ENCODE measurements at regions not wholly inside any gene's neighbourhood (a gene's known extent, or its start where the extent isn't known, plus 50 kb on each side); places are given as distances from the start of the nearest gene placed in this dataset.

GRCh38 chrX:39507617-39508299 lies 590.0 kb downstream of the BCOR start:
- Mint-ChIP-seq H3K4me3 (no peak overlapping the region), H3K9me3 (peaks cover 47 to 67% of the 10 kb centered on the region in 2 experiments), H3K36me3 (ENCODE audit: insufficient read depth in 1 of 3, low read depth in 3 of 3) (peaks cover 0 to 16% (median 4%) of the 10 kb centered on the region in 3 experiments; a peak in 6 of 7 replicates), H3K4me1 (0 out of 4 replicates have a peak, but pooled peaks cover 0 to 3% of the 10 kb centered on the region in 2 experiments), H3K27ac (no peak overlapping the region), H3K27me3 (ENCODE audit: low read depth) (no peaks in the 10 kb centered on the region; the same call in 1 of the 2 replicates)
- no peaks in the 10 kb centered on the region for H3K27me3 ChIP-seq (ENCODE audit: insufficient read depth, low read length)
- DNase-seq, result no peak
- no peak overlapping the region for H3K23ac ChIP-seq (ENCODE audit: insufficient read length, low read depth, low read length)
- no peak overlapping the region for H3K56ac ChIP-seq (ENCODE audit: insufficient read length, low read depth, low read length)
- H2BK120ac ChIP-seq (ENCODE audit: low read depth, low read length, poor library complexity, severe bottlenecking), result no peak overlapping the region
- H4K20me1 ChIP-seq (ENCODE audit: control insufficient read depth, insufficient read depth, insufficient read length), result no peaks in the 10 kb centered on the region
- no peak overlapping the region for H4K8ac ChIP-seq (replicated peaks; ENCODE audit: insufficient read length, low read depth, low read length)
- H2BK20ac ChIP-seq (ENCODE audit: low read depth, low read length, poor library complexity, severe bottlenecking), result no peak overlapping the region
- H3K18ac ChIP-seq (ENCODE audit: insufficient read length, low read depth, low read length), result no peak overlapping the region
- no peak overlapping the region for H2BK5ac ChIP-seq (ENCODE audit: insufficient read length, low read length)
- no peak overlapping the region for H2AFZ ChIP-seq (ENCODE audit: low read length)
- no peak overlapping the region for H4K91ac ChIP-seq (ENCODE audit: insufficient read length, low read depth, low read length)
- H3K14ac ChIP-seq (ENCODE audit: insufficient read depth, low read length), result no peak overlapping the region
- H3T11ph ChIP-seq (ENCODE audit: low read length), result no peak overlapping the region
- no peak overlapping the region for H3K27ac ChIP-seq (ENCODE audit: insufficient read length, low read depth, low read length)
- H3K79me1 ChIP-seq (ENCODE audit: insufficient read depth, low read depth, low read length, poor library complexity, severe bottlenecking), result no peaks in the 10 kb centered on the region
- no peak overlapping the region for H2BK15ac ChIP-seq (ENCODE audit: low read depth, low read length)
- H3K4ac ChIP-seq (ENCODE audit: low read depth, low read length), result no peak overlapping the region
- no peak overlapping the region for H4K5ac ChIP-seq (ENCODE audit: insufficient read length, low read depth, low read length)
- H3K9me3 ChIP-seq (ENCODE audit: control insufficient read depth, low read depth, low read length), result peaks cover 12% of the 10 kb centered on the region
- no peak overlapping the region for H3K4me2 ChIP-seq (ENCODE audit: insufficient read depth, insufficient read length, low read length)
- H3K4me1 ChIP-seq (ENCODE audit: insufficient read depth, low read length), result no peaks in the 10 kb centered on the region
- no peak overlapping the region for H2BK12ac ChIP-seq (ENCODE audit: insufficient read length, low read depth, low read length)
- no peaks in the 10 kb centered on the region for H3K23me2 ChIP-seq (ENCODE audit: insufficient read length, low read depth, low read length, poor library complexity, severe bottlenecking)
- TF ChIP-seq CTCF (conservative IDR thresholded peaks at IDR 0.05), result no peak
- no peak overlapping the region for H3K9ac ChIP-seq (ENCODE audit: extremely low read depth, insufficient read length, low read length)
- H3K79me2 ChIP-seq (ENCODE audit: insufficient read depth, low read length), result no peaks in the 10 kb centered on the region
- WGBS (ENCODE audit: extremely low coverage, insufficient read length, low lambda C conversion rate), result no CpG with 5 or more reads among the region's 4 CpGs
- H2AK5ac ChIP-seq (ENCODE audit: insufficient read length, low read length), result no peak overlapping the region

All from H9 (cell line).